Left hindlimb (tissue), 1 donor: ENCODE measurements at regions not wholly inside any gene's neighbourhood (a gene's known extent, or its start where the extent isn't known, plus 50 kb on each side); places are given as distances from the start of the nearest gene placed in this dataset.
"Not testable (repeated sequence)": the region's sequence is repeated elsewhere in the genome, so short reads cannot be mapped to it uniquely, and the experiment has no call there.

Source experiments
- DNase-seq: peaks from one replicate; pipeline ENCODE4 v3.0.0-alpha.2; 2018

DNA sequence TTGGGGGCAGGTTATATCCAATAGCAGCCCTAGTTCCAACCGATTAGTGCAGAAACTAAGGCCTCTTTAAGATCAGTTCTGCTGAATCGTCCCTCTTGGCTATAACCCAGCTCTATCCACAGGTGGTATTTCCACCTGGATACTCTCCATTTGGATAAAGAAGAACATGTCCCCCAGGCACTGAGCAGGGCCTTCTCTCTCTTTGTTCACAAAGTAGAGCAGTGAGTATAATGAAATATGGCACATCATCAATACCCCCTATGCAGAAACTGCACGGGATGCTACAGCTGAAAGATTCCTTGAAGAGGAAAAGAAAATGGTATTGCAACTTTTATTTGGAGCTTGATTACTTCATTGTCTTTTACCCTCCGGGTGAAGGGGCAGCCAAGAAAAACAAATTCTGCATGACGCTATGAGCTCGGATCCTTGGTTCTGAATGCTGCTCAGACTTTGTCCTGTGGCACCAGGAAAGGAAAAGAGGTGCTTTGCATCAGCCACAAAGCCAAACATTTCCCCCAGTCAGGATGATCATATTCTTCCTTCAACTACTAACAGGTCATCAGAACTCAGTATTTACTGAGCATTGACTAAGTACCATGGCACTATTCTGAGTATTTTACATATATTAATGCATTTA lies 399.7 kb downstream of the NPIPA8 start:
- no peak for DNase-seq

DNA sequence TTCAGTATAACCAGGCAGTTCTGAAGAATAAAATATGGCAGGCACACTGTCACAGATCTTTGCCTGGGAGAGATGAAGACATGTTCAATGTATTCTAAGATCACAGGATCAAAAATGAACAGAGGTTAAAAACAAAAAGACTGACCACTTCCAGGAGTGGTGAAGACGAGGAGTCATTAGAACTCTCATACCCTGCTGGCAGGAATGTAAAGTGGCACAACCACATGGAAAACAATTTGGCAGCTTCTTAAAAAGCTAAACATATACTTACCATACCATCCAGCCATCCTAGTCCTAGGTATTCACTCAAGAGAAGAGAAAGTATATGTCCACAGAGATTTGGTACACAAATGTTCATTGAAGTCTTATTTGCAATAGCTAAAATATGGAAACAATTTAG lies 406.3 kb downstream of the NPIPA8 start:
- DNase-seq, result no peak

GRCh38 chr16:17926866-17927399 lies 409.6 kb downstream of the NPIPA8 start:
- no peak for DNase-seq

GRCh38 chr16:17926461-17926860 lies 410.1 kb downstream of the NPIPA8 start:
- DNase-seq, result no peak

- no peak for DNase-seq
Measured at GRCh38 chr16:17925761-17926160, 410.8 kb downstream of the NPIPA8 start.

DNA sequence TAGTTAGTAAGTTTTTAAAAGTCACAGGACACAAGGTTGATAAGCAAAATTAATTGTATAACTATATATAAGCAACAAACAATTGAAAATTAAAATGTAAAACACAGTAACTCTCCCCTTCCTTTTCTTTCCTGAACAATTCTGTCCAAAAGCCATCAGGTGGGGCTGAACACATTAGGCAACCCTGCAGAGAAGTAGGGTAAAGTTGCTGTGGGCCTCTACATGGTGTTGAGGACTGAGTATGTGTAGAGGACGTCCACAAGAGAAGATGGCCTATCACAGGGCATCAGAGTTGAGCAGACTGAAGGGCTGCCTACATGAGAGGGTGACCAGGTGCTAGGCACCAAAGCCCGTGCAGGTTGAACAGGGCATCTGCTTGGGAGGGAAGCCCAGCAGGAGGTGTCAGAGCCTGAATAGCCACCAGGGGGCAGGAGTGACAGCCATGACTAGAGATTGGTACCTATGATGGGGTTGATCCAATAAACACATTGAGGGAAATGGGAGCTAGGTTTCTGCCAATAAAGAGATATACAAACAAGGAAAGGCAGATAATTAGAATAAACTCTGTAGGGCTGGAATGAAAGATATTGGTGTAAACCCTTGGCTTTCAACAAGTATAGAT lies 415.1 kb downstream of the NPIPA8 start:
- DNase-seq, result no peak

DNA sequence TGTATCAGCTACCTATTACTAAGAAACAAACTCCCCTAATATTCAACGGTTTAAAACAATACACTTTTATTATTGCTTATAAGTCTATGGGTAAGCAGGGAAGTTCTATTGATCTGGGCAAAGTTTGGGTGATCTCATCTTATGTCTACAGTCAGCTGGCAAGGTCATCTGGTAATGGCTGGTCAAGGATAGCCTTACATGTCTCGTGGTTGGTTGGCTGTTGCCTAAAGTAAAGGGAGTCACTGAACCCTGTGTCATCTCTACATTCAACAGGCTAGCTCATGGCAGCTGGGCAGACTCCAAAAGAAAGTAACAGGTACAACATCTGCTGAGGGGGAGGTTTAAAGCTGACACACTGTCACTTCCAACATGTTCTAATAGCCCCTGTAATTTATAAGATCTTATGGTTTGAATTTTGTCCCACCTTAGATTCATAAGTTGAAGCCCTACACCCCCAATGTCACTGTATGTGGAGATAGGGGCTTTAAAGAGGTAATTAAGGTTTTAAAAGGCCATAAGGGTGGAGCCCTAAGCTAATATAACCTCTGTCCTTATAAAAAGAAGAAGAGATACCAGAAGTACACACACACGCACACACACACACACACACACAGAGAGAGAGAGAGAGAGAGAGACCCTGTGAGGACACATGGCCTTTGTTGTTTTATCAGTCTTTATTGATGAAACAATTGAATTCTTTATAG lies 419.1 kb downstream of the NPIPA8 start:
- DNase-seq, result no peak

DNA sequence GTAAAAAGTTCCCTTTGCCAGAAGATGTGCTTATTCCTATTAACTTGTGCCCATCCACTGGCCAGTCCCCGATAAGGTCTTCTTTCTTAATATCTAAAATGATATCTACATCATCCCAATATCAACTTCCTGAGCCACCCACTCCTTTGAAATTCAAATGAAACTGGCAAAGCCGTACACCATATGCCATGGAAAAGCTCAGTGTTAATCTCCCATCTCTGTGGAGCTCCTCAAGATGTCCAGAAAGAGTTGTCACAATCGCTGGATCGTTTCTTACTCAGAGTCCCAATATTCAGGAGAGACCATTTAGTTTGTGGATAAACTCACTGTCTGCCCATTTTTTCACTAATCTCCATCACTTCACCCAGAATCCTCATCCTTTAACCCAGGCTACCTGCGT lies 420.7 kb downstream of the NPIPA8 start:
- DNase-seq, result no peak

DNA sequence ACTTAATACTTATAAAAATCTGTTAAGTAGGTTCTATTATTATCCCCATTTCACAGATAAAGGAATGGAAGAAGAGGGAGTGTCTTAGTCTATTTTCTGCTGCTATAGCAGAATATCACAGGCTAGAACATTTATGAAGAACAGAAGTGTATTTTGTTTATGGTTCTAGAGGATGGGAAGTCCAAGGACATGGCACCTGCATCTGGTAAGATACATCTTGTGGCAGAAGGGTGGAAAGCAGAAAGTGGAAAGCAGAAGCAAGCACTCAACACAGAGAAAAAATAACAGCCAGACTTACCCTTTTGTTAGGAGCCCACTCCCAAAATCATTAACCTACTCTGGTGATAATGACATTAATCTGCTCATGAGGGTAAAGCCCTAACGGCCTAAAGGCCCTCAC lies 422.4 kb downstream of the NPIPA8 start:
- no peak for DNase-seq

GRCh38 chr16:17911578-17911977 lies 425.0 kb downstream of the NPIPA8 start:
- not testable (repeated sequence) for DNase-seq

DNA sequence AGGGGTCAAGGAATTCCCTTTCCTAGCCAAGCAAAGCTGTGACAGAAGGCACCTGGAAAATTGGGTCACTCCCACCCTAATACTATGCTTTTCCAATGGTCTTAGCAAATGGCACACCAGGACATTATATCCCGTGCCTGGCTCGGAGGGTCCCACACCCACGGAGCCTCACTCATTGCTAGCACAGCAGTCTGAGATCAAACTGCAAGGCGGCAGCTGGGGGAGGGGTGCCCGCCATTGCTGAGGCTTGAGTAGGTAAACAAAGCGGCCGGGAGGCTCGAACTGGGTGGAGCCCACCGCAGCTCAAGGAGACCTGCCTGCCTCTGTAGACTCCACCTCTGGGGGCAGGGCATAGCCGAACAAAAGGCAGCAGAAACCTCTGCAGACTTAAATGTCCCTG lies 429.9 kb downstream of the NPIPA8 start:
- DNase-seq, result not testable (repeated sequence)

- DNase-seq, result no peak
Measured at GRCh38 chr16:17901309-17901708, 430.5 kb upstream of the XYLT1 start.

GRCh38 chr16:17899141-17899540 lies 428.4 kb upstream of the XYLT1 start:
- no peak for DNase-seq

GRCh38 chr16:17887963-17888362 lies 417.2 kb upstream of the XYLT1 start:
- DNase-seq, result no peak

GRCh38 chr16:17885659-17886207 lies 415.0 kb upstream of the XYLT1 start:
- no peak for DNase-seq

DNA sequence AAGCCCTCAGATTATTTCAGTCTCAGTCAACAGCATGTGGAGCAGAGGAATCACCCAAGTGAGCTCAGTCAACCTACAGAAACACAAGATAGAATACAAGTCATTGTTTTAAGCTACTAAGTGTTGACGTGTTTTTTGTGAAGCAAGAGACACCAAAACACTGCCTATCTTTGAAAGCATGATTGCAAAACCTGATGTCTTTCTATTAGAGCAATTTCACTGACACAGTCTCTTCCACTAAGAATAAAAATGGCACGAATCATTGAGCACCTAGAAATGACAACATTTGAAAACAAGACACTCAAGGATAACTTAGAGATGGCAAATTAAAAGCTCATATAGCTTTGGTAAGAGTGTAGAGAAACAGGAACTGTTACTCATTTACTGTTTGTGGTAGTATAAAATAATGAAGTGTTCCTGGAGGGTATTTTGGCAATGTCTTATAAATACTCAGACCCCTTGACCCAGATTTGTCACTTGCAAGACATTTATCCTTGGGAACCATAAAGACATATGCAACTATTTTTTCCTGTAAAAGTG lies 407.1 kb upstream of the XYLT1 start:
- DNase-seq, result no peak

DNA sequence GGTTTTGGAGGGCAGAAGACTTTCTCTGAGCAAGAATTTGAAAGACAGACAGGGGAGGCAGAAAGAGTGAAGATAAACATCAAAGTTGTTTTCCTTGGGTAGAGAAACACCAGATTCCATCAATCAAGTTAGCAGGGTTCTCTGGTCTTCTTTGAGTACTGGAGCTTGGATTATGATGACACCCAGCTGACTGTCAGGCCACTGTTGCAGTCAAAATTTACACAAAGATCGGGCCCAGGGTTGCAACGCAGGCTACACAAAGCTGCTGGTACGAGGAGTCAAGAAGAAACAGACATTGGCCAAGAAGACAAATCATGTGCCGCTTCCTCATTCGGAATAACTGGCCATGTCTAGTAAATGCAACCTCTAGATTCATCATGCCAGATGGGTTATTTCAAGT lies 396.2 kb upstream of the XYLT1 start:
- DNase-seq, result no peak

DNA sequence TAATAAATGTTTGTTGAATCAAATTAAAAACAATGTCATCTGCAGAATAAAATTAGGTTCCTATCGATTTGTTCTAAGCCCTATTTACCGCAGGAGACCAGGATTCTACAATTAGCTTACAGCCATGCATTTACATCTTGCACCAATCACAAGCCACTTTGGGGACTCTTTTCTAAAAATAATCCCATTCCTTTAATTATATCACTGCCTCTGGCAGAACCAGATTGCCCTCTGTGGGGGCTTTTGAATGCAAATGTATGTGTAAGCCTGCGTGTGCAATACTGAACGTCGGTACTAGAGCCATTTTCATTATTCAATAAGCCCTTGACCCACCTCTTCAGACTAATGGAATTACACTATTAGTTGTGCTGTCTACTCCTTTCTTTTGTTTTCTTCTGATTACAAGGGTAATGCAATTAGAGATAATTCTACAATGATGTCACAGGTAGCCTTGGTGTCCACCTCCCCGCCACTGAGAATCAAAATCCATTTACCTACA lies 391.3 kb upstream of the XYLT1 start:
- DNase-seq, result no peak

DNA sequence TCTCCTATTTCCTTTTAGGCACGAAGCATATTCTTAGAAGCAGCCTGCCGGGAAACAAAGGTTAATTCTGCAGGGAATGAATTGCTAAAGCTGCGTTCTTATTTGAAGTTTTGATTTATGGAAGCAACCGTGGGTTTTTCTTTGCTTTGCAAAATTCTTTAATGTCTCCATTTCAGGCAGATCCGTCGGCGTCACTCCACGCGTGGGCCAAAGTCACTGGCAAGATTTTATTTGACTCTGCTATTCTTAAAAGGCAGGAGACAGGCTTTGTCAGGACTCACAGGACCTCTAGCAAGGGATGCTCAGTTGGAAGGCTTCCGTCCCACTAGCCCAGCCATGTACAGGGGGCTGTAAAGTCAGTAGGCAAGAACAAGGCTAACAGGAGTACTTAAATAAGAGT lies 387.3 kb upstream of the XYLT1 start:
- no peak for DNase-seq

DNA sequence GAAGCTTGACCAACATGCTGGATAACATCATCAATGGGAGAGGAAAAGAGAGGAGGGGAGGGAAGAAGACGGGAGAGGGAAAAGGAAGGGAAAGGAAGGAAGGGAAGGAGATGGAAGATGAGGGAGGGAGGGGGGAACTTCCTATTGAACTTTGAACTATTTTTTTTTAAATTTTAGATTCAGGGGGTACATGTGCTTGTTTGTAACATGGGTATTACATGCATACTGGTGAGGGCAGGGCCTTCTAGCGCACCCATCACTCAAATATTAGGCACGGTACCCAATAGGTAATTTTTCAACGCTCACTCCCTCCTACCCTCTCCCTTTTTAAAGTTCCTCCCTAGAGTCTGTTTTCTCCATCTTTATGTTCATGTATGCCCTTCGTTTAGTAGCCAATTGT lies 383.2 kb upstream of the XYLT1 start:
- no peak for DNase-seq

DNA sequence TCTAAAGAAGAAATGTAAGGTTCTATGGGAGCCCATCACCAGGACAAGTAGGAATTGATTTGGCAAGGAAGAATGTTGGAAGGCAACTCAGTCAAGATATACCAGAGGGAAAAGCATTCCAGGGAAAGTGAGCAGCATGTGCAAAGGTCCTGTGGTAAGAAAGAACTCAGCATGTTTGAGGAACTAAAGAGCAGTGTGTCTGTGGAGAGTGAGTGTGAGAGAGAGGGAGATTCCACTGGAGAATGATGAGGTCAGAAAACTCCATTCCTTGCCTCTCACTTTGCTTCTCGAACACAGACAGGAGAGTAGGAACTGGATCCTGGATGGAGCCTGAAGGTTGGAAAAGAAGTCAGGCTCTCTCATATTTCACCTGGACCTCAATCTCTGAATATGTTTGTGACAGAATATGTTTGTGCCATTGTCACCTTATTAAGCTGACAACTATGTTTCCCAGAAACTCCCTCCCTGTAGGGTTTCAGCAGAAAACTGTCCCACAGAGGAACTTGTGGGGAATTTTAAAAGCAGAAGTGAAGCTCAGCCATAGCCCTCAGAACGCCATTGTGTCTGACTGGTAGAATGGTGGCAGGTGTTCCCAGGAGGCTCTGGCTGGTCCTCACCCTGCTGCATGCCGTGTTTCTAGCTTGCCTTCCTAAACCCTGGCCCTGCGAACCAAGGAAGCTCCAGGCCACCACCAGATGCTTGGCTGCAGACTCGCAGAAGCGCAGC lies 382.4 kb upstream of the XYLT1 start:
- DNase-seq, result no peak

GRCh38 chr16:17850581-17851250 lies 380.0 kb upstream of the XYLT1 start:
- no peak for DNase-seq
